GM21528 (cell line): ENCODE measurements at regions not wholly inside any gene's neighbourhood (a gene's known extent, or its start where the extent isn't known, plus 50 kb on each side); places are given as distances from the start of the nearest gene placed in this dataset.

Source experiments
- ATAC-seq: cut with Tn5 transposase; IDR thresholded peaks from one replicate; pipeline ENCODE4 v1.9.1; 2021; ENCODE audit warnings: mild to moderate bottlenecking, moderate library complexity; ENCODE audit not compliant: unreplicated experiment, low FRiP score

DNA sequence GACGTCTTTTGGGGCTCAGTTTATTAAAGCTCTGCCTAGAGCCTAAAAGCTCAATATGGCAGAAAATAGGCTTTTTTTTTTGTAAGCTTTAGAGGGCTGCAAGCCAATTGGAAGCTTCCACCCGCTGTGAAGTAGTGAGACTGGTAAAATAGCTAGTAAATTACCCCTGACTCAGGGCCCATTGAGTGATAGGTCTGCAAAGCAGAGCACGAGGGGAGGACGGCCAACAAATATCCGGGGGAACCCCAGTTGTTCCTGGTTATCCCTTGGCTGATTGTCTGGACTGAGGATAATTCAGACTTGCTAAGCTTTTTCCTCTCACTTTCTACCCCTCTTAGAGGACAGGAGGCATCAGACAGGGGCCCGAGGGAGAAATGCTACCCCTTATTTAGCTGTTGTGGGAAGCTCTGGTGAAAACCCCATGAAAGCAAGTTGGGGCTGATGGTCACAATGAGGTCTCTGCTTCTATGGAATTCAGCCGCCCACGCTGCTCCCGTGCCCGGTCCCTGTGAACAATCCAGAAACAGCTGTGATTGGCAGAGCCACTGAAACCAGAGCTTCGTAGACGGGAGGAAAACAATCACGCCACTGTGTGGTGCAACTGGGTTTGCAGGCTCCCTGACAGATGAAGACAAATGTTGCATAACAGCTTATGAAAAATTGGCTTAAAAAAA lies 141.9 kb upstream of the LGALSL start:
- ATAC-seq, result no peak

DNA sequence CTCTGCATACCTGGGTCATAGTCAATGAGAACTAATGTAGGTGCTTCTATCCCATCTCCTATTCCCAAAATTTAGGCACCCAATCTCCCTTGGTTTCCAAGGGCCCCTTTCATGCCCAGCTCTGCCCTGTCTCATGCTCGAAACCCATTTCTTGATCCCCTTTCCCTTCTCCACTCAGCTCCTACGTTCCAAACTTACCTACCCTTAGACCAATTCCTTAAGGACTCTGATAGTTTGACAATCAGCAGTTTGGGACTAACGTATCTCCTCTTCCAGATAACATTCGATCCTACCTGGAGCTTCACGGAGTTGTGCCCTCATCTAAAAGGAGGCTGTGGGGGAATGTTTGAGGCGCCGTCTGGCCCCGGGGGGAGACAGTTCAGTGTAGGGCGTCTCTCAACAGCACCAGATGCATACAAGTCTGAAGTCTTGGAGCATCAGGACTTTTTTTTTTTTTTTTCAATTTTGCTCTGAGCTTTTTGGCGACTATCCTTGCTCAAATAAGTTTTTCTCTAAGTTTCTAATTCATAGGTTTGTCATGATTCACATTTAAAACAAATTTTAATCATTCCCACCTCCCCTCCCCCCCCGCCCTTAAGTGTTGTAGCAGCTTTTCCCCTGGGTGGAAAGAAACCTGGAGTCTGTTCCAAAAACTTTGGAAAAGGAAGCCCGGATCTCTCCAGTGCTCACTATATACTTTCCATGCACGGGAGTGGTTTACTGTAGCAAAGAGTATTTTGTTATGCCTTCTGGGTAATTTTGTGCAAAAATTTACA lies 141.2 kb upstream of the LGALSL start:
- ATAC-seq, result no peak

DNA sequence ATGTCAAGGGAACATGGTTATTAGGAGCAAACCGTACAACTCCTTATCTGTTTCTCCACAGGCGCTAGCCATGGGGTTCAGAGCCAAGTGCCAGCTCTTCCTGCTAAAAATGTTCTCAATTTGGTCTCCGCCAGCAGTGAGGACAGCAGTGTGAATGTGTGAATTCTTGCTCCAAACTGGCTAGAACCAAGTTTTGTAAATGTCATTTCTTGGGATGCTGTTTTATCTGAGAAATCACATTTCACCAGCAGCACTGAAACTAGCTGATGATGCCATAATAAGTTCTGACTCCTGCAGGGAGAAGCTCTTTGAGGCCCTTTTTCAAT lies 140.6 kb upstream of the LGALSL start:
- no peak for ATAC-seq

DNA sequence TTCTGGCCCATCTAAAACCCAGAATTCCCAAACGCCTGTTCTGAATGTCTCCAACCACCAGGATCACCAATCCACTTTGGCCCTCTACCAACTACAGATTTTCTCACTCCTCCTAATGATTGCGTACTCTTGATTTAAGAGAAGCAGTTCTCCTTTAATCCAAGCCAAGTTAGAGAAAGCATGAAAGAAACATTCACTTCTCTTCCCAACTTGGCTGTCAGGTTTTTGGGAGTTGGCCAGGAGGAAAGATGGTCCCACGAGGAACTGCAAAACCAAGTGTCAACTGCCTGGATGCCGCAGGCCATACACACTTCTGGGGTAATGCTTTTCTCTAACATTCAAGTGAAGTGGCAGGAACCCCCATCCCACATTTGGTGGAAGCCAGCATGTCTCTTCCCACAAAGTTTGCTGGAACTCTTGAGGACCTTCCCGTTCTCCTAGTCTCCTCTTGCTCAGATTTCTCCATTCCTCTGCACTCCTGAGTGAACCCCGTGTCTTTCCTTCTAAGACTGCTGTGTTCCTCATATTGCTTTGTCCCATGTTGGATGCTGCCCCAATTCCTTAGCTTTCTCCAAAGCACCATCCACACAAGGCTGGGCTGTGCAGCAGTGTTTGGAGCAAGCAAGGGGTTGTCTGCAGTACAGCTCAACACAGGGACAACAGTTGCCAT lies 138.5 kb upstream of the LGALSL start:
- no peak for ATAC-seq

DNA sequence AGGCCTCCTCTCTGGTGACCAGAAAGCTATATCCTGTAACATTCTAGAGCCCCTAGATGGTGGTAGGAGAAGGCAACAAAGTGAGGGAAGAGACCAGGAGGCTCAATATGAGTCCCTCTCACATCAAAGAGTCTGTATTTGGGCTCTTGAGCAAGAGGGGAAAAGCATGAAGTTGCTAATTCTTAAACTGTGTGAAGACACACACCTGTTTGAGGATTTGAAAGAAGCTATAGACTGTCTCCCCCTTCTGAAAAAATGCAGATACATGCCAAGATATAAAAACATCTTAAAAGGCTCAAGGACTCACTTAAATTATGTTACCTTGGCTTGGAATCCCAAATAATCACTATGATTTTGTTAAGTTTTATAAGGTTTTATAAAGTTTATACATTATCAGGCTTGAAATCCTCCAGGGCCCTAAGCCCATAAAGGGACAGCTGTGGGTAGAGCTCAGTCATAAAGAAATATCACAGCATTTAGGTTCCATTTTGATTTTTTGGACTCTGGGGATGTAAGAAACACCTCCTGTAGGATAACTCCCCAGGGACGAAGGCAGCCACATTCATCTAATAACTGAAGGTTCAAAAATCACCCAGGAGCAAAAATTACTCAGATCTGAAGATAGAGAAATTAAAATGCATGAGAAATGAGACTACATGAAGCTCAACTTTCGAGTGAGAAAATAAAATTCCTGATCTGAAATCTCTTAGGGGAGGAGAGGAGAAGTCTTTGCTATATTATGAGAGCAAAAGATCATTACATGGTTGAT lies 136.1 kb upstream of the LGALSL start:
- no peak for ATAC-seq

DNA sequence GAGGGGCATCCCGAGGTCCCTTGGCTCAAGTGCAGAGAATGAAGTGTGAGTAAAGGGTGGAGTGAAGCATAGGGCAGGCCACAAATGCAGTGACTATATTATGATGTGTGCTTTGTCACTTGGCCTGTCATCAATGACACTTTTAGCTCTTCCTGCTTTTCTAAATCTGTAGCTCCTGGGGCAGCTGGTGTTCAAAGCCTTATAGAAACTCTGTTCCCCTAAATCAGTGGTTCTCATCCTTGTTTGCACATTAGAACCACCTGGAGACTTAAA lies 135.6 kb upstream of the LGALSL start:
- ATAC-seq, result no peak

DNA sequence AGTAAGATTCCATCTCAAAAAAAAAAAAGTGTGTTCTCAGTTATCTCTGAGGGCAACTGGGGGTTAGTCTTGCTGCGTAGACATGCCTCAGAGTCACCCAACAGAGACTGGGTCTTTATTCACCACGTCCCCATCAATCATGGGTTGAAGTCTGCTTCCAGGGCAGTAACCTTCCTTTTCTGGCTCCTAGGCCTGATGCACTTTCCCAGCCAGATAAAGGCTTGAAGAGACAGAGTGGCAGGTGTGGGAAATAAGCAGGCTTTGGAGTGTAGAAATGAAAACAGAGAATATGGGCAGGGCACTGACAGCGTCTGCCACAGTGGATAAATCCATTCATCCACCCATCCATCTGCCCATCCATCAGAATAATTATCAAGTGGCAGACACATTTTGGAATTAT lies 134.1 kb upstream of the LGALSL start:
- ATAC-seq, result no peak

DNA sequence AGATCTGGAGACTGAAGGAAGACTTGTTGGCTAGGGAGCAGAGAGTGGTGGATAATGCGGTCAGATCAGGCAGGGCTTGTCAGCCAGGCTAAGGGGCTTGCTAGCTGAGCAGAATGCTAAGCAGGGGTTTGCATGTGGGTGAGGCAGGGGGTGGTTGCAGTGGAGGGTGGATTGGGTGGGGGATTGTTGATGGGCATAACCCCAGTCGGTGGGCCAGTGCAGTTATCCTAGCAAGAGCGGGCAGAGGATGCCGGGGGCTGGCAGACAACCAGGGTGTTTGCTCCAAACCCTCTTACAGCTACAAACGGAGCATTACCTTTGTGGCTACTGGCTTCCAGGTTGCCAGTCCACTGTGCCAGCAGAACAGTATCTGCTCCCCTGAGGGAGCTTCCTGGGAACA lies 131.5 kb upstream of the LGALSL start:
- ATAC-seq, result no peak

DNA sequence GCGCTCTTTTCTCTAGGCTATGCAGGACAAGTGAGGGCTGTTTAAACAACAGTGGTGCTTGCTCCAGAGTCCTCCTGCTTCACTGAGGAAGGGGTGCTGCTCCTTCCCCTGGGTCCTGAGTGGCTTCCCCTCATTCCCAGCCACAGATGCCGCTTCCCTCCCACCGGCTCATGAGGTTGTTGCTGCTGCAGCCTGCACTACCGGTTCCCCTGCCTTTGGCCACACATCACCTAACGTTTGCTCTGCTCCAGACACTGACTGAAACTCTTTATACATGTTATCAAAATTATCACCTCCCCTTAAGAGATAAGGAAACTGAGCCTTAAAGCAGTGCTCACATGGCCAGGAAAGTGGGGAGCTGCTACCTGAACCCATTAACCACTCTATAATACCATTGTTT lies 130.8 kb upstream of the LGALSL start:
- ATAC-seq, result no peak

DNA sequence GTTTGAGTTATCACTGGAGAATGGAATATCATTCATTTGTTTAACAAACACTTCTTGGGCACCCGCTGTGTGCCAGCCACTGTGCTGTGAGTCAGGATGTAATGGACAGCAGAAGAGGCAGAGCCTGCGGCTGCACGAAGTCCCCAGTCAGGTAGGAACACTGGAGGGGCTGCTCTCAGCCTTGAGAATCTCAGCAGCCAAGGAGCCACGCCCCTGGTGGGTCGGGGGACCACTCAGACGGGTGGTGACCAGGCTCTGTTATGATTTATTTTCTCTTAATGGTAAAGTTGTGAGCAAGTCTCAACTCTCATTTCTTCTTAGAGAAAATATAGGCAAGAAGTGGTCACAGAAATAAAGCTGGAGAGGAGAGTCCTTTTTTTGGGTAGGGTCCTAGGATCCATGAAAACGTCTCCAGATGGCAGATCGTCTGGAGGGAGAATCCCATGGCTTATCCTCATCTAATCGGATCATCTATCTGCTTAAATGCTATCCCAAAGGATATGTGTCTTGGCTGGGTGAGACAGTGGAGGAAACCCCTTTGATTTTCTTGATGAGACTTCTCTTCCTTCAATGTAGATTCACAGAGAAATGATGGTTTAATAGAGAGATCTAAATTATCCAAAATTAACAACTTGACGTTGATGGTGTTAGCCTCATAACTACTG lies 129.1 kb upstream of the LGALSL start:
- no peak for ATAC-seq

DNA sequence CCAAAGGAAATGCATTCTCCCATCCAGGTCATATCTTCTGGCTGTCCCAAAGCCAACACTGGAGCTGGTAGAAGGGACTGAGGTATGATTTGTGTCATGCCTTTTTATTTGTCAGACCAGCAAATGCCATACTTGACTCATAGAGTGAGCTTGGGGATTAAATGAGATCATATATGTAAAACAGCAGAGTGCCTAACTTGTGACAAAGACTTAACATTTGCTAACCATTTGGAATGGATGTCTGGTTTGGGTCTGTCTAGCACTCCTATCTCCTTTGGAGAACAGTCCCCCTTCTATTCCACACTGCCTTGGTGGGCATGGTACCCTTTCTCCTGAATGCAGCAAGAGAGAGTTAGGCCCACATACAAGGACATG lies 128.5 kb upstream of the LGALSL start:
- no peak for ATAC-seq

DNA sequence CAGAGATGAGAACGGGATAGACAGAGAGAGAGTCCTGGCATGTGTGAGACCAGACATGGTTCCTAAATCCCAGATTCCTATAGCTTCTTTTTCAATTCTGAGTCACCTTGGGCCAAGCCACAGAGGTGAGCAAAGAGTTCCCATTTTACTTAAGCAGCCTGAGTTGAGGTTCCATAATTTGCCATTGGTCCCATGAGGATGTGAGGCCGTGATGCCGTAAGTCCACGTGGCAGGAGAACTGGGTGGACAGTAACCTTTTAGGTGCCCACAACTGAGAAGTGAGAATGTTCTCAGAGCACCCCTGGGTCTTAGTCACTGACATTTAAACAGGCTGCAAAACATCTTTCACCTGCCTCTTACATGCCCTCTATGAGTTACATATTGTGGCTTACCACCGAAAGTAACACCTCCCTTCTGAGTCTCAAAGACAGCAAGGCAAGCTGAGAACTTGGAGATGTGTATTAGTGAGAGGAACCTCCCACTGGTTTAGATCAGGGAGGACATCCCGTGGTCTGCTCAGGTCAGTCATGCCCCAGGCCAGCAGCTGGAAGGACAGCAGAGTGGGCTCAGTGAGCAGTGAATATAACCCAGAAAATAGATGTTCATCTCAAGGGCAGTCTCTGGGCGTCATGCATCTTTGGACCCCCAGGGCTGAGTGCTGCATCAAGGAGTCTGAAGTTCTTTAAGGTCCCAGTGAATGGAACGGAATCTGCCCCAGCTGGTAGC lies 127.9 kb upstream of the LGALSL start:
- peak; percentile 91 for ATAC-seq

DNA sequence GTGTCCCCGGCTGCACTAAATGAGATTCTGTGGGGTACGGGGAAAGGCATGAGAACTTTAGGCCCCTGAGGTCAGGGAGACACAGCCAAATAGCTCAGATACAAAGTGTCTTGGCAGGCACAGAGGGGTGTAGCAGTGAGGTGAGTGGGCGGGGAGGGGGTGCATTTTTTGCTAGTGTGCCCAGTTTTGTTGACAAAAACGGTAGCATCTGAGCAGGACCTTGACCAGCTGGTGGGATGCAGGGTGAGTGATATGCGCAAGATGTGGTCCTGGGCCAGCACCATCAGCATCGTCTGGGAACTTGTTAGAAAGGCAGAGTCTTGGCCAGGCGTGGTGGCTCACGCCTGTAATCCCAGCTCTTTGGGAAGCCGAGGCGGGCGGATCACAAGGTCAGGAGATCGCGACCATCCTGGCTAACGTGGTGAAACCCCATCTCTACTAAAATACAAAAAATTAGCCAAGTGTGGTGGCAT lies 127.3 kb upstream of the LGALSL start:
- ATAC-seq, result no peak

DNA sequence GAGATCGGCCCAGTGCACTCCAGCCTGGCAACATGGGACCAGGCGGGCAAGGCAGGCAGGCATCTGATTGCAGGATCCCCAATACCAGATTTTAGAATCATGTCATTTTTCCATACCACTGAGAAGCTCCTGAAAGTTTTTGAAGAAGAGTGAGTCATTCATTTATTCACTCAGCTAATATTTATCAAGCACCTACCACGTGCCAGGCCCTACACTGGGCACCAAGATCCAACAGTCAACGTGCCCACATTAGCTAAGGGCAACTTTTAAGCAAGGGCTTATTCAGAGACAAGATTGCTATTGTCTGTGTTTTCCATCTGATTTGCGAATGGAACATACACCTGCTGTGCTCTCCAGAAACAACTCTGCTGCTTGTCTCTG lies 126.8 kb upstream of the LGALSL start:
- ATAC-seq, result no peak

DNA sequence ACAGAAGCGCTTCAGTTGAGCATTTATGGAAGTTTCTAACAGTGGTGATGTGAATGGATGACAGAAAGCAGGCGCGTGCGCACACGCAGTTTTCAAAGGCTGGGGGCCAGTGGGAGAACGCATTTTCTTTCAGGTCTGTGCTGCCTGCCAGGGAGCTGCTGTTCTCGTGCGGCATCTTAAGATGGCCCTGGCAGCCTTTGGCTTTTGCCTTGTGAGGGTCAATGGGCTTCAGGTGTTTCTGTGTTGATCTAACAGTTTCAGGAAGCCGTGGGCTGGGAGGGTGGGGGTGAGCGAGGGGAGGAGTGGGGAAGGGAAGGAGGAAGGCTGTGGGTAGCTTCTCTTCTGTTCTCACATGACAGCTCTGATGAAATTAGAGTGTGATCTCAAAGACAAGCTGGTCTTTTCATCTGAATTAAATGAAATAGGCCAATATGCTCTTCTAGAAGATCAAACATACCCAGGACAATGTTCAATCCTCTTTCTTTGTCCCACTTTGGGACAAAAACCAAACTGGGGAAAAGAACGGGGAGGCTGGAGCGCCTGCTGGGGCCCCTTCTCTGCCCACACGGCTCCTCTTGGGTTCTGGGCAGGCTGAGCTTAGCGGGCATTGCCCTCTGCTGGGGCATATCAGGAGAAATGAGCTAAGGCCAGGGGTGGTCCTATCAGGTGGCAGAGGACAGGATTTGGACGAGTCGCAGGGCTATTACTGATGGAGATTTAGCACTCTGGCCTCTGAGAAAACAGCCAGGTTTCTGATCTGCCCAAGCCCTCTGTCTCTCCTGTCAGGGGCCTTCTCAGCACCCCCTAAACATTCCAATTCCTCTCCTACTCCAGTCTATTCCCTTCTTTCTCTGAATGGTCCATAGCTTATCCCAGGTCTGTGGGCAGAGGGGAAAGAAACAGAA lies 126.2 kb upstream of the LGALSL start:
- no peak for ATAC-seq

DNA sequence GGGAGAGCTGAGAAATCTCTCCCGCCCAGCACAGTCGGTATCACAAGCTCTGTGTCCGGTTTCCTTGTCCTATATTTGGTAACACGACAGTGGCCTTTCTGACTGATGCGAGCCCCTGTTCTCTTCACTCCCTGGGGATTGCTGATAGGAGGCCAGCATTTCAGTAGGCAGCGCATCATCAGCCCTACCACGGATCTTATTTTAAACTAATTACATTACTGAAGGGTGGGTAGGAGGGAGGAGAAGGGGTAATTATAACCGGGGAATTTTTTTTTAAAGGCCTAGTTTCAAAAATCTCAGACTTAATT lies 125.6 kb upstream of the LGALSL start:
- no peak for ATAC-seq

DNA sequence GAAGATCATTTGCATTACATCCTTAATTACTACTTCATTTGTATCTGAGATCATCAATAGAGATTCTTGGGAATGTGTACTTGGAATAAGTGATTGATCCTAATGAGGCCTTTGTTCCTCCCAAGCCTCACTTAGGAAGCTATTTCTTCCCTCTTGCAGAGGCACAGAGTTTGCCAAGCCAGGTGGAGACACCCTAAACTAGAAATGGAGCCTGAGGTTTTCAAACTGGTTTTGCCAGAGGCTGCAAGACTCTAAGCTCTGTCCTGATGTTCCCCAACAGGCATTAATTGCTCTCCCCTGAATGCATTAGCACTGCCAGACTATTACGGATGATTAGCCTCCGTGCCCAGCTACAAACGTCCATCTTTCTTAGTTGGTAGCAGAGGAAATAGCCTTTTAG lies 125.2 kb upstream of the LGALSL start:
- ATAC-seq, result no peak

DNA sequence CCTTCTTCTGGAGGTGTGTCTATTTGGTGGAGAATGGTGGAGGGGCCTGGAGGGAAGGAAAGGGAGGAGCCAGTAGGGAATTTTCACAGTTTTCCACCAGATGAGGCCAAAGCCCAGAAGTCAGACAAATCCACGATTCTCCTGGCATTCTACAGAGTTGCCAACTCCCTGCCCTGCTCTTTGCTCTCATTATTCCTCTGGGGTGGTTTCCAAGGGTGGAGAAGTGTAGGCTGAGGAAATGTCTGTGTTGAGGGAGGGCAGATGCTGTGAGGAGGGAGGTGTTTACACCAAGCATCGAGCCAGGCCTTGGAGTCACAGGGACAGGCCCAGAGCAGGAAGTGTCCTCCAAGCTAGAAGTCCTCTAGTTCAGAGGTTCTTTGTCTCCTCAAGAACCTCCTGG lies 124.1 kb upstream of the LGALSL start:
- ATAC-seq, result no peak
